ENCODE measurements at regions not wholly inside any gene's neighbourhood (a gene's known extent, or its start where the extent isn't known, plus 50 kb on each side); places are given as distances from the start of the nearest gene placed in this dataset.
"Not testable (repeated sequence)": the region's sequence is repeated elsewhere in the genome, so short reads cannot be mapped to it uniquely, and the experiment has no call there.

DNA sequence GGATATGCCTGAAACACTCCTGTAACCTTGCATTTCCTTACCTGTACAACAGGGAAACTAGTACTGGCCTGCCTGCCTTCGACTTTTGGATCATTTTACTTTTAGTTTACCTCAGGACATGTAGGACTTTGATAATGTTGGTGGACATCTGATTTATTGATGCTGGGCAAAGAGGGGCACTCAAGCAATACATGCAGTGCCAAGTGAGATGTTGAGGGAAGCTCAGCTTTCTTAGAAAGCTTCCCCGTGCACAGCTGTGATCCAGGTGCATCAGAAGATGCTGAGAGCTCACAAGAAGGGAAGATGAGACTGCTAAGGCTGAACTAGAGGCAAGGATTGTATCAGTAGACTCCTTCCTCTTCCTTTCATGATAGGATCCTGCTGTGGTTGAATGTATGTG lies 336.2 kb upstream of the NCAM1 start:
- DNase-seq: not testable (repeated sequence)

GRCh38 chr11:112625814-112626213 lies 335.4 kb upstream of the NCAM1 start:
- DNase-seq: no peak

GRCh38 chr11:112626731-112627130 lies 334.5 kb upstream of the NCAM1 start:
- DNase-seq: no peak

GRCh38 chr11:112627588-112628045 lies 333.6 kb upstream of the NCAM1 start:
- DNase-seq: no peak

DNA sequence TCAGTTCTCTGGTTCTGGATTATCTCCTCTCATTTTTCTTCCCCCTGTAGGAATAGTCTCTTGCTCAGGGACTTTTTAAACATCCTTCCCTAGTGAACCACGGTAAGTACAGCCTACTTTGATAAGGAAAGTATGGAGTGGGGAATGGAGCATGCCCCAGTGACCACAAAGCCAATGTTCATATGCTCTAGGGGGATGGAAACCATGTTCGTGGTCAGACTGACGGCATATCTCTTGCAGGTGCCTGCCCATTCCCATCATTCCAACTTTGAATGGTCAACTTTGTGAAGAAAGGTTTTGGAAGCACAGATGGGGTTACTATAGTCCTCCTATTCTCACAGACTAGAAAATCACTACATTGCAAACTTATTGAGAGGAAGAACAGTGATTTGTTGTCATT lies 332.5 kb upstream of the NCAM1 start:
- DNase-seq: no peak

DNA sequence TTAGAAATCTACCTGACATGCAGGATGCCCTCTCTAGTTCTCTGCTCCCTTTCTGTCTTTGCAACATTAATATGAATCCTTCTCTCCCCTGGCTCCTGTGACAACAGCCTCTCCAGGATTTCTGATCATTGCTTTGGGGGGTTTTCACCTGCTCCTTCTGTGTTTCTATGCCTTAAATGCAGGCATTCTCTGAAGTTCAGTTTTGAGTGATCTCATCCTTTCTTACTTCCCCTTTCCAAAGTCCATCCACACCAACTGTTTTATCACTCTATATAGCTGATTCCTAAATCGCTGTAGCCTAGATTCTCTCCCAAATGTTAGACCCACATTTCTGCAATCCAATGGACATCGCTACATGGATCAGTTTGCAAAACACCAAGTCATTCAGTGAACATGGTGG lies 330.7 kb upstream of the NCAM1 start:
- DNase-seq: no peak

DNA sequence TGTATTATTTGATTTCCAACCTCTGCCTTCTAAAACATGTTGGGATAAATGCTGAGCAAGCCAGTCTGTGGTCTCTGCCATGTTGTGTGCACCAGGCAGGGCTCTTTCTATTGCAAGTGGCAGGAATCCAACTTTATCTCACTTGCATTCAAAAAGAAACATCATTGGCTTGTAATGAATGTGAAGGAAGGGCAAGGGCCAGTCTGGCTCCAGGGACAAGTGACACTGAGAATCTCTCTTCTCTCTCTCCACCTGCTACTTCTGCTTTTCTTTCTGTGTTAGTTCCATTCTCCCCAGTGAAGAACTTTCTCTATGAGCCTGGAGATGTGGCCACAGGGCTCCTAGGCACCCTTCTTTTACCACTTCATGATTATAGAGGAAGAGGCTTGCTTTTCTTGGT lies 329.9 kb upstream of the NCAM1 start:
- no peak for DNase-seq

GRCh38 chr11:112632866-112633505 lies 328.2 kb upstream of the NCAM1 start:
- DNase-seq: no peak

- DNase-seq: no peak
Measured at GRCh38 chr11:112634551-112634950, 326.7 kb upstream of the NCAM1 start.

DNA sequence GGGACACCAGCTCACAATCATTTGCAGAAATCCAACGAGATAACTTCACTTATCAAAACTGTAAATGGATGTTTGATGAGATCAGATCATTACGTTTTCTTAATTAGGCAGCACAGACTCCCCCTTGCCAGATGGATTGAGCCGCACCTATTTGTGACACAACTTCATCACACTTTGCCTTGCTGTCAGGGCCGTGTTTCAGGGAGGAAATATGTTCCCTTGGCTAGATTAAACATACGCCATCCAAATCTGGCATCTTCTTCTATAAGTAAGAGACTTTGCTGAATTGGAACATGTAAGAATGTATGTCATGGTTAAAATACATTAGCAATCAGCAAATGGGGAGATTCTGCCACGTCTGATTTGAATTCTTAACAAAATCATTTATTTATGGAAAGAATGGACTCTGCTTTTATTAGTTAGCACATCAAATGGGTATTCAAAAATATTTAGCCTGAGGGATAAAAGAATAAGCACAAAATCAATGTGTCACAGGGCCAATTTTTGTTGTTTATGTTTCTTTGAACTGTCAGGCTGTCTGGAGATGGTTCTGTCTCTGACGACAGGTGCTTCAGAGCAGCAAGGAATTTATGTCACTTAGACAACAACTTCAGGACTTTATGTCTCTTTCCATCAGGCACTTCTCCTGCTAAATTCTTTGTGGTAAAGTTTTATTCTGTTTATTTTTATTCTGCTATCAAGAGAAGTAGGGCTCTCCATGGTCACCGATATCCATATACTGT lies 326.1 kb upstream of the NCAM1 start:
- no peak for DNase-seq

DNA sequence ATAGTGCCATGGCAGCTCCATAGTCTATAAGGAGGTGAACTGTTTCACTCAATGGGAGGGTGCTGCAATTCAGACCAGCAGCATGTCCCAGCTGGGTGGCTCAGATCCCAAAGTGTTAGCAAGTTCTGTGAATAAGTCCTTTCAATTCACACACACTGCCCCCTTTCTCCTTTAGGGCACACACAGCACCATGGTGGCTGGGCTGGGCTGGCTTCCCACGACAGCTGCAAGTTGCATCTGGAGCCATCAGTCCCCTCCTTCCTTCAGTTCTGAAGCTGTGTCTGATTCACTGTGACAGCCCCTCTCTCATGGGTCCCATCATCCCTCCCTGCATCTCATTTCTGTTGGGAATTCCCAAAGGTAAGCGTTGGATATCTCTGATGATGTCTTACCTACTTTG lies 324.1 kb upstream of the NCAM1 start:
- DNase-seq: no peak

DNA sequence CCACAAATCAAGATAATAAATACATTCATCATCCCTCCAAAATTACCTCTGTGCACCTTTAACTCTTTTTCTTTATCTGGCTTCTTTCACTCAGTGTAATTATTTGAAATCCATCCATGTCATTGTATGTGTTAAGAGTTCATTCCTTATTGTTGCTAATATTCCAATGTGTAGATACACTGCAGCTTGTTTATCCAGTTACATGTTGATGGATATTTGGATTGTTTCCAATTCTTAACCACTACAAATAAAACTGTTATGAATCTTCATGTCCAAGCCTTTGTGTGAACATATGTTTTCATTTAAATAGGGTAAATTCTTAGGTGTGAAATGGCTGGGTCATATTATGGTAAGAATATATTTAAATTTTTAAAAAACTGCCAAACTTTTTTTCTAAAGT lies 323.3 kb upstream of the NCAM1 start:
- DNase-seq: no peak

DNA sequence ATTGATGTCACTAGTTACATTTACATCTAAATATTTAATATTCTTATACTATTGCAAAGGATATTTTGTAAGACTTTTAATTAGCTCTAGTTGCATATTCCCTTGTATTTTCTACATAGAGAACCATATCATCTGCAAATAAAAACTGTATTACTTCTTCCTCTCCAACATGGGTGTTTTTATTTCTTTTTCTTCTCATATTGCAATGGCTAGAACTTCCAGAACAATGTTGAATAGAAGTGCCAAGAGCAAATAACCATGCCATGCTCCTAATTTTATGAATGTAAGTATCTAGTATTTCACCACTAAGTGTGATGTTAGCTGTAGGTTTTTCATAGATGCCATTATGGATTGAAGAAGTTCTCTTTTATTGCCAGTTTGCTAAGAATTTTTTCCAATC lies 321.8 kb upstream of the NCAM1 start:
- DNase-seq: no peak

DNA sequence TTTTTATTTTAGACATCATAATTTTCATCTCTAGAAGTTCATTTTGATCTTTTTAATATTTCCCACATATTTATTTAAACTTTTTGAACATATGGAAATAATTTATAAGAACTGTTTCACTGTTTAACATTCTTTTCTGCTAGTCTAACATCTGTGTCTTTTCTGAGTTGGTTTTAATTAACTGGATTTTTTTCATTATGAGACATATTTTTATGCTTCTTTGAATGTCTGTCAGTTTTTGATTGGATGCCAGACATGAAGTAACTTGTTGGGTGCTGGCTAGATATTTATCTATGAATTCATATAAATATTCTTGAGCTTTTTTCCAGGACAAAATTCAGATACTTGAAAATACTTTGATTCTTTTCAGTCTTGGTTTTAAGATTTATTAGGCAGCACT lies 317.8 kb upstream of the NCAM1 start:
- no peak for DNase-seq

GRCh38 chr11:112644410-112645131 lies 316.6 kb upstream of the NCAM1 start:
- no peak for DNase-seq

DNA sequence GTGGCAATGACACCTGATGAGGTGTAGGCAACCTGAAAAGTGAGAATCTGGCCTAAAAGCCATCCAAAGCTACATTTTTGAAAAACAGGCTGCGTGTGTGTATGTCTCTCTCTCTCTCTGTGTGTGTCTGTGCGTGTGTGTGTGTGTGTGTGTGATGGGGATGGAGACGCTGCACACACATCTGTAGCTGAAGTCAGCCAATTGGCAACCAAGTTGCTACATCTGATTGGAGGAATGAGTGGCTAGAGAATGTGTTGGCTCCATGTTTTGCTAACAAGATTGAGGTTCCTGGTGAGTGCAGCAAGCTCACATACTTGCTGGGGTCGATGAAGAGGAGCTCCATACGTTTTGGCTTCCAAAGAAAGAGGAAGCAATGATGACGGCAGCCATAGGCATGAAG lies 311.4 kb upstream of the NCAM1 start:
- no peak for DNase-seq

DNA sequence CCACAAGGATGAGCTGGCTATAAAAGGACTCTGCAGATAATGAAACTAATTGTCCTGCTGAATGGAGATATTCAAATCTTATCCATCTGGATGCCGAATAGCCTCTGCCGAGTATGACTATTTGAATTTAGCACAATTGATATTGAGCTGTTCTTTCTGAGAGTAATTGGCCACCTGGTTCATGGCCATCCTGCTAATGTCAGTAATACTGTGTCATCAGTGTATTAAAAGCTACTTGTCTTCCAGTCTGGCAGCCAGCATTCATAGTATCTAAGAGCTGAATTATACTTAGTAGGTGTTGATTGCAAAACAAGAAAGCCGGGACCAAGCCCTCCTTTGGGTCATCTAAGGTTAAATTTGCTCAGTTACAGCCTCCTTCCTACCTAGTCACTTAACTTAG lies 310.7 kb upstream of the NCAM1 start:
- no peak for DNase-seq

GRCh38 chr11:112651386-112651785 lies 309.8 kb upstream of the NCAM1 start:
- no peak for DNase-seq

- DNase-seq: no peak
Measured at GRCh38 chr11:112652786-112653390, 308.3 kb upstream of the NCAM1 start.

GRCh38 chr11:112655371-112655770 lies 305.8 kb upstream of the NCAM1 start:
- DNase-seq: no peak

DNA sequence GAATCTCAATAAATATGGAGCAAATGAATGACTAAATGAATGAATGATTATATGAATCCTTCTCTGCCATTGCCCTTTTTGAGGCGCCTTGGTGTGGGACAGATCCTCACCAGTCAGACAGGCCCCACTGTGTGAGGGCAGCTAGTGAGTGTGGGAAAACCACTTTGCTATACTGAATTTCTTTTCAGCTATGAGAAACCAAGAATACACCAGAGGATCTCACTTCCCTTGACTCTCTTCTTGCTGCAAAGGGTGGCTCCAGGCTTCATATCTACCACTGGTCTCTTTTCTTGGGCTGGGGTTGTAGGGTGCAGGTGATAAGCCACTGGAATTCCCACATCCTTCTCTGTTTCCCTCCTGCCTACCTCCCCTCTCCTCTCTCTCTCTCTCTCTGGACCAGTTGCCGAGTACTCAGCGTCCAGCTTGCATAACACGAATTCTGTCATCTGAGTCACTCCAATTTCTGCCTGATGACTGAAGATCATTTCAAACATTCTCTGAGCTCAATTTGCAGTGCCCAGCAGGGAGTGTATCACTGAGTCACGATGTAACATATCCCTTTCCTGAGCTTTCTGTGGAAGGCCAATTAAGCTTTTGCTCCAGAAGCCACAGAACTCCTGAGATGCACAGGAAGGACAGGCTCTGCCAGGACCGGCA lies 304.3 kb upstream of the NCAM1 start:
- no peak for DNase-seq

DNA sequence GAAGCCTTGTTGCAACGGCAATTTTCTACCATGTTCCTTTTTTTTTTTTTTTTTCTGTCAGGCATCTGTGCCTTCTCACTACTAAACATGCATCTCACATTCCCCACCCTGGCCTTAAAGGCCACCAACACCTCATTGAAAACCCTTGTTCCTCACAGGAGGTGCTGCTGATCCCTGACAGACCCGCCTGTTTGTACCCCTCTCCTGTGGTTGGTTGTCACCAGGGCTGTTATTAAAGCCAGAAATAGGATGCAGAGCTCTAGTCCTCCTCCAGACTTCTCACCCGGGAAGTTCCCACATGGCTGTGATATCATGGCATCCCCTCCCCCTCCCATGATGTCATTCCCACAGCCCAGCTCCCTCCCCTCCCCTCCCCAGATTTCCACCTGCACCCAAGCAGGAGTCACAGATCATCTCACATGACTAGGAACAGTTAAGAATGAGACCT lies 302.8 kb upstream of the NCAM1 start:
- DNase-seq: no peak

DNA sequence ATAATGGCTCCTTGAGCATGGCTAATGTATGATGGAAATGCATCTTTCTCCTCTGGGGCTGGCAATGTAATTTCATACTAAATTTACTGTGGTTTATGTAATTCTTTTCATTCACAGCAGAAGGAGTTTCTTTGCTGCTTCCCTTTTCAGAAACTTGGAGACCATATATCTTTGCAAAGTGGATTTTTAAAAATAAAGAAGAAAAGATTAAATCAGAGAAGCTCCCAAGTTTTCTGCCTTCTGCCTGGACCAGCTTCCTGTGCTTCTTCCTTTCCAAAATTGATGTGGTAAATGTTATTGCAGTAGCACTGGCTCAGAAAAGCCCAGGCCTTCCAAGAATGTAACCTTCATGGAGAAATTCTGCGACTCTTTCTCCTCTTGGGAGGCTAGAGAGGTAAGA lies 300.1 kb upstream of the NCAM1 start:
- DNase-seq: no peak

Measured in activated CD8-positive, alpha-beta memory T cell treated with anti-CD3 and anti-CD28 coated beads, Interleukin-2, amount 50 U/mL, for 48 hours (primary cell).